Left ventricle myocardium inferior (tissue), 1 donor: ENCODE measurements at regions not wholly inside any gene's neighbourhood (a gene's known extent, or its start where the extent isn't known, plus 50 kb on each side); places are given as distances from the start of the nearest gene placed in this dataset.

Source experiments
- DNase-seq: peaks from one replicate; pipeline ENCODE4 v3.0.0-alpha.2; 2020
- H3K27ac ChIP-seq: fragments of 200-600 bp; replicated peaks from 2 replicates; pipeline ENCODE4 v1.8.0; 2021
- H3K27me3 ChIP-seq: fragments of 200-600 bp; 2 replicates; pipeline ENCODE4 v1.8.0; 2021; ENCODE audit warnings: low read depth
- H3K36me3 ChIP-seq: fragments of 200-600 bp; 2 replicates; pipeline ENCODE4 v1.8.0; 2021
- H3K4me1 ChIP-seq: fragments of 200-600 bp; 2 replicates; pipeline ENCODE4 v1.8.0; 2021
- H3K4me3 ChIP-seq: fragments of 200-600 bp; 2 replicates; pipeline ENCODE4 v1.8.0; 2021; ENCODE audit warnings: mild to moderate bottlenecking, moderate library complexity
- H3K9me3 ChIP-seq: fragments of 200-600 bp; replicated peaks from 2 replicates; pipeline ENCODE4 v1.8.0; 2021
- CTCF ChIP-seq: fragments of 200-600 bp; IDR thresholded peaks from 2 replicates; pipeline ENCODE4 v1.8.0; 2021; ENCODE audit warnings: antibody characterized with exemption, mild to moderate bottlenecking, borderline replicate concordance
- intact Hi-C: fragments of 100-400 bp; cut with micrococcal nuclease; formaldehyde crosslinking; loops from one replicate; pipeline ENCODE4 v1.11.0; 2022
- donor health status: DM: no; HTN: yes; CAD: no; lungs with severe emphysema.

DNA sequence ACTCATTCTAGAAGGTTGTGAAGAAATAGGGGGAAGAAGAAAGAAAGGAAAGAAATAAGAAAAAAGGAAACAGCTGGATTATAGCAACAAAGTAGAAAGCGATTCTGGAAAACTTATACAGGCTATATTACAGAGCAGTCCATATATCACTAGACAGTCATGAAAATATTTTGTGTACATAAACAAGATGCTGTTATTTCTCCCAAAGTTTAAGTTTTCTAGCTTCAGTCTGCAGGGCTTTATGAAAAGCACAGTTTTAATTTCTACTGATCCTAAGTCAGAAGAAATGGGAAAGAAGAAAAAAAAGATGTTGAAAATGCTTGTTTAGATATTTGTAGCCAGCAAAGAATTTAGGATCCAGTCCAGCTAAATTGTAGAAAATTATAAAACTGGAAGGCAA lies 321.4 kb upstream of the NDN start:
- intact Hi-C loops: no loop called here
- Histone ChIP-seq H3K27me3 (no peaks in the 10 kb centered on the region), H3K4me3 (no peak overlapping the region), H3K4me1 (no peaks in the 10 kb centered on the region), H3K36me3 (no peaks in the 10 kb centered on the region), H3K9me3 (peaks cover 17% of the 10 kb centered on the region), H3K27ac (no peak overlapping the region)
- no peak for DNase-seq
- TF ChIP-seq CTCF: no peak

GRCh38 chr15:24017470-24017869 lies 330.4 kb upstream of the NDN start:
- no peaks in the 10 kb centered on the region for H3K36me3 ChIP-seq

GRCh38 chr15:24039683-24040082 lies 352.6 kb upstream of the NDN start:
- TF ChIP-seq CTCF: no peak
- Histone ChIP-seq H3K4me3 (no peak overlapping the region), H3K9me3 (peaks cover 34% of the 10 kb centered on the region), H3K27ac (no peak overlapping the region), H3K27me3 (no peaks in the 10 kb centered on the region), H3K36me3 (no peaks in the 10 kb centered on the region), H3K4me1 (no peaks in the 10 kb centered on the region)
- intact Hi-C loops: no loop called here
- no peak for DNase-seq

More at GRCh38 chr15:24017470-24017869, 330.4 kb upstream of the NDN start:
- no peaks in the 10 kb centered on the region for H3K9me3 ChIP-seq
- H3K4me3 ChIP-seq: no peak overlapping the region
- no peak overlapping the region for H3K27ac ChIP-seq
- no peaks in the 10 kb centered on the region for H3K27me3 ChIP-seq
- DNase-seq: no peak
- no peak for TF ChIP-seq CTCF
- intact Hi-C loops: no loop called here
- H3K4me1 ChIP-seq: no peaks in the 10 kb centered on the region

DNA sequence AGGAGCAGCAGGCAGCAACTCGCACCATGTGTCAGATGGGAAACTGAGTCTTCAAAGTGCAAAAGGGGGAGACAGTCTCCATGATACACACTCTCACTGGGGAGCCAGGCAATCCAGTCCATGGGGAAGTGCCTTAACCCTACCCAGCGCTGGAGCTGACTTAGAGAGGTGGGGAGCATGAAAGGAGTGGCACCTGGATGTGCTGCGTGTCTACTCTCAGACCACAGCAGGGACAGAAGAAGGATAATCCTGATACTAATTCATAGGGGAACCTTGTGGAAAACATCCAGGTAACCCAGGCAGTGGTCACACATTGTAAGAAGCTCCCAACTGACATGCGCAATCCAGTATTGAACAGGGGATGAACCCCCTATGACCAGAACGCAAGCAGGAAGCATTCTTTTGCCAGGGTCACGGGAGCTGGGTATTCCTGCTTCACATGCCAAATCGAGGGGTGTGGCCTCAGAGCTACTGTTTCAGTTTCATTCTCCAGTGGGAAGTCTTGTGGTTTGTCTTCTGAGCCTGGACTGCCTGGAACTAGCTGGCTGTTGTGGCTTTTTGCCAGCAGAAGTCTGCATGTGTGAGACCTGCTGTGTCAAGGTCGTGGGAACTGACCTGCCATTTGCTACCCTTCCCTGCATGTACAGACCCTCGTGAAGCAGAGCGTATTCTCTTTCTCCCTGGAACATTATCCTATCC lies 367.6 kb upstream of the NDN start:
- no peak for TF ChIP-seq CTCF
- Histone ChIP-seq H3K27ac (no peak overlapping the region), H3K4me3 (no peak overlapping the region), H3K36me3 (no peaks in the 10 kb centered on the region), H3K27me3 (no peaks in the 10 kb centered on the region), H3K4me1 (no peaks in the 10 kb centered on the region), H3K9me3 (no peaks in the 10 kb centered on the region)
- no peak for DNase-seq
- intact Hi-C loops: no loop called here

- intact Hi-C loops: no loop called here
These were observed 380.8 kb upstream of the NDN start for GRCh38 chr15:24067733-24068501.

More at GRCh38 chr15:24067733-24068501, 380.8 kb upstream of the NDN start:
- no peak for DNase-seq
- no peaks in the 10 kb centered on the region for H3K36me3 ChIP-seq
- H3K27ac ChIP-seq: no peak overlapping the region
- no peaks in the 10 kb centered on the region for H3K4me1 ChIP-seq
- no peak for TF ChIP-seq CTCF
- no peaks in the 10 kb centered on the region for H3K27me3 ChIP-seq
- H3K9me3 ChIP-seq: peaks cover 16% of the 10 kb centered on the region
- no peak overlapping the region for H3K4me3 ChIP-seq
